MM.1S (cell line): ENCODE measurements at regions not wholly inside any gene's neighbourhood (a gene's known extent, or its start where the extent isn't known, plus 50 kb on each side); places are given as distances from the start of the nearest gene placed in this dataset.

Source experiments
- EZH2 ChIP-seq: fragments of 300-600 bp; sonication (generic); optimal IDR thresholded peaks from 2 replicates; pipeline ENCODE3; 2017; ENCODE audit warnings: low read depth, mild to moderate bottlenecking, antibody characterized with exemption, low read length, mixed read lengths
- TF ChIP-seq, protein P1 (sequence below): fragments of 300-600 bp; sonication (generic); IDR thresholded peaks from 2 replicates; pipeline ENCODE4 v1.5.1; 2016; ENCODE audit warnings: antibody characterized with exemption, low read length, mixed read lengths

DNA sequence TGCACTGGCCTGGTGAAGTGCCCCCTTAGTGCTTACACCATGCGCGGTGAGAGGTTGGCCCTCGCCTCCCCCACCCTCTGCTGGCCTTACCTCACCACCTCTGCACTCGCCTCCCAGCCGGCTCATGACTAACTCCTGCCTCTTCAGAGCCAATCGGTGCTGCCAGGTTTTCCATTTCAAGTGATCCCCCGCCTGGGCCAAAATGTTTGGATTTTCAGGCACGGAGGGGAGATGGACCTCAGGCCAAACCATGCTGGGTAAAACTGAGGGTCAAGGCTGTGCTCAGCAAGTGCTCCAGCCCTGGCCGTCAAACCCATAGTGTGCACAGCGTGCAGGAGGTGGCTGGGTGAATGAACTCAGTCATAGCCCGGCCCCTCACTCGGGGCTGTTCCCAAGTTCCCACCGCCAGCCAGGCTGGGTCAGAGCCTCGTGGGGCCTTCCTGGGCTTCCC, 175.4 kb downstream of the SEC14L1 start:
- TF ChIP-seq, protein P1, sequence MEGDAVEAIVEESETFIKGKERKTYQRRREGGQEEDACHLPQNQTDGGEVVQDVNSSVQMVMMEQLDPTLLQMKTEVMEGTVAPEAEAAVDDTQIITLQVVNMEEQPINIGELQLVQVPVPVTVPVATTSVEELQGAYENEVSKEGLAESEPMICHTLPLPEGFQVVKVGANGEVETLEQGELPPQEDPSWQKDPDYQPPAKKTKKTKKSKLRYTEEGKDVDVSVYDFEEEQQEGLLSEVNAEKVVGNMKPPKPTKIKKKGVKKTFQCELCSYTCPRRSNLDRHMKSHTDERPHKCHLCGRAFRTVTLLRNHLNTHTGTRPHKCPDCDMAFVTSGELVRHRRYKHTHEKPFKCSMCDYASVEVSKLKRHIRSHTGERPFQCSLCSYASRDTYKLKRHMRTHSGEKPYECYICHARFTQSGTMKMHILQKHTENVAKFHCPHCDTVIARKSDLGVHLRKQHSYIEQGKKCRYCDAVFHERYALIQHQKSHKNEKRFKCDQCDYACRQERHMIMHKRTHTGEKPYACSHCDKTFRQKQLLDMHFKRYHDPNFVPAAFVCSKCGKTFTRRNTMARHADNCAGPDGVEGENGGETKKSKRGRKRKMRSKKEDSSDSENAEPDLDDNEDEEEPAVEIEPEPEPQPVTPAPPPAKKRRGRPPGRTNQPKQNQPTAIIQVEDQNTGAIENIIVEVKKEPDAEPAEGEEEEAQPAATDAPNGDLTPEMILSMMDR = no peak
- no peak for TF ChIP-seq EZH2
